Activated CD8-positive, alpha-beta memory T cell treated with anti-CD3 and anti-CD28 coated beads for 36 hours (primary cell): ENCODE measurements at regions not wholly inside any gene's neighbourhood (a gene's known extent, or its start where the extent isn't known, plus 50 kb on each side); places are given as distances from the start of the nearest gene placed in this dataset.

Source experiments
- CTCF ChIA-PET: fragments of 350-600 bp; sonication (Branson Sonifier 250); formaldehyde crosslinking; loops from one replicate; lab custom pipeline; 2021; ENCODE audit warnings: antibody characterized with exemption; lab: Charles Lee
- POLR2A ChIA-PET: fragments of 350-600 bp; sonication (Branson Sonifier 250); formaldehyde crosslinking; loops from one replicate; lab custom pipeline; 2021; ENCODE audit warnings: antibody characterized with exemption; lab: Charles Lee

GRCh38 chr15:29467091-29467490, 197.5 kb upstream of the NSMCE3 start:
- ChIA-PET POLR2A (no interaction called here), CTCF (no interaction called here)

GRCh38 chr15:29466292-29466691, 196.7 kb upstream of the NSMCE3 start:
- ChIA-PET POLR2A (no interaction called here), CTCF (no interaction called here)

- ChIA-PET CTCF (no interaction called here), POLR2A (no interaction called here)
Measured at GRCh38 chr15:29465816-29466215, 196.2 kb upstream of the NSMCE3 start.

GRCh38 chr15:29465196-29465595, 195.6 kb upstream of the NSMCE3 start:
- ChIA-PET CTCF (no interaction called here), POLR2A (no interaction called here)

GRCh38 chr15:29461877-29462276, 192.3 kb upstream of the NSMCE3 start:
- POLR2A ChIA-PET: no interaction called here
- CTCF ChIA-PET: no interaction called here

GRCh38 chr15:29458361-29458760, 188.7 kb upstream of the NSMCE3 start:
- POLR2A ChIA-PET: no interaction called here

GRCh38 chr15:29457729-29458128, 188.1 kb upstream of the NSMCE3 start:
- CTCF ChIA-PET: no interaction called here
- POLR2A ChIA-PET: no interaction called here

More at GRCh38 chr15:29458361-29458760, 188.7 kb upstream of the NSMCE3 start:
- CTCF ChIA-PET: no interaction called here

GRCh38 chr15:29456964-29457363, 187.3 kb upstream of the NSMCE3 start:
- ChIA-PET POLR2A (no interaction called here), CTCF (no interaction called here)

GRCh38 chr15:29456255-29456654, 186.6 kb upstream of the NSMCE3 start:
- ChIA-PET POLR2A (no interaction called here), CTCF (no interaction called here)

- ChIA-PET CTCF (no interaction called here), POLR2A (no interaction called here)
Measured at GRCh38 chr15:29455530-29455929, 185.9 kb upstream of the NSMCE3 start.

GRCh38 chr15:29455055-29455454, 185.4 kb upstream of the NSMCE3 start:
- CTCF ChIA-PET: no interaction called here
- POLR2A ChIA-PET: no interaction called here

GRCh38 chr15:29454506-29454905, 184.9 kb upstream of the NSMCE3 start:
- POLR2A ChIA-PET: no interaction called here

GRCh38 chr15:29452881-29453731, 183.5 kb upstream of the NSMCE3 start:
- ChIA-PET POLR2A (no interaction called here), CTCF (no interaction called here)

More at GRCh38 chr15:29454506-29454905, 184.9 kb upstream of the NSMCE3 start:
- CTCF ChIA-PET: no interaction called here

GRCh38 chr15:29451201-29451781, 181.7 kb upstream of the NSMCE3 start:
- ChIA-PET POLR2A (no interaction called here), CTCF (interaction anchor here (0.6 kb wide), 1 partner anchor 230 kb away, joined by 3 read pairs; no protein-coding TSS in a partner anchor)

GRCh38 chr15:29449136-29449535, 179.5 kb upstream of the NSMCE3 start:
- ChIA-PET POLR2A (no interaction called here), CTCF (no interaction called here)

- ChIA-PET POLR2A (no interaction called here), CTCF (no interaction called here)
Measured at GRCh38 chr15:29448320-29448719, 178.7 kb upstream of the NSMCE3 start.

- ChIA-PET POLR2A (no interaction called here), CTCF (interaction anchor here (0.6 kb wide), 1 partner anchor 352 kb away, joined by 3 read pairs; no protein-coding TSS in a partner anchor)
Measured at GRCh38 chr15:29446480-29446879, 176.9 kb upstream of the NSMCE3 start.

- ChIA-PET POLR2A (no interaction called here), CTCF (no interaction called here)
Measured at GRCh38 chr15:29442532-29442931, 172.9 kb upstream of the NSMCE3 start.

GRCh38 chr15:29440541-29440940, 170.9 kb upstream of the NSMCE3 start:
- POLR2A ChIA-PET: no interaction called here
- CTCF ChIA-PET: no interaction called here

GRCh38 chr15:29438703-29439055, 169.1 kb upstream of the NSMCE3 start:
- POLR2A ChIA-PET: no interaction called here
- CTCF ChIA-PET: no interaction called here
